Left renal pelvis (tissue), 4 donors: ENCODE measurements at regions not wholly inside any gene's neighbourhood (a gene's known extent, or its start where the extent isn't known, plus 50 kb on each side); places are given as distances from the start of the nearest gene placed in this dataset.
"Not testable (repeated sequence)": the region's sequence is repeated elsewhere in the genome, so short reads cannot be mapped to it uniquely, and the experiment has no call there.

Source experiments
- DNase-seq, 4 donors: peaks; one replicate each; pipeline ENCODE4 v3.0.0-alpha.2; 2013; ENCODE audit warnings: low read depth in 4 of 4, low spot score in 3 of 4

DNA sequence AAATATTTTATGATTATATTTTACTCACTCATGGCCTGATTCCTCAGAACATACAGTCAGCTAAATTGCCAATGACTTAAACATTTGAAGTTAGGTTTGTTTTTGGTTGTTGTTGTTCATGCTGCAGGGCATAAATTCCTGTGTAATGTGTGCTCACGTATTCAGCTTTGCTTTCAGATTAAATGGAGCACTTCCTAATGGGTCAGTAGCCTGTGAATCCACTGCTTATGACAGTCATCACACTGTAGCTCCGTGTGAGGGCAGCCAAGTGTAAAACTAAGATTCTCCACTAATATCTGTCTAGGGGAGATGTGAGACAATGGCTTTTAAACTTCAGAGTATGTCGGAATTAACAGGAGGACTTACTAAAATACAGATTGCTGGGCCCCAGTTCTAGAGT lies 955.8 kb downstream of the SPATA31A7 start:
- not testable (repeated sequence) for DNase-seq
